Stomach (tissue), 4 donors: ENCODE measurements at regions not wholly inside any gene's neighbourhood (a gene's known extent, or its start where the extent isn't known, plus 50 kb on each side); places are given as distances from the start of the nearest gene placed in this dataset.

Experiments
- POLR2A ChIP-seq, 4 donors: fragments of 450-650 bp; IDR thresholded peaks; one replicate each; pipeline ENCODE4 v1.6.1; 2016; ENCODE audit warnings: antibody characterized with exemption in 4 of 4, control low read depth in 2 of 4, mild to moderate bottlenecking in 1 of 4, moderate library complexity in 1 of 4
- TF ChIP-seq, protein P1 (sequence below), 7 experiments: fragments of 450-650 bp in 4 of 7; fragments of 200-600 bp in 3 of 7; sonication (generic) in 3 of 7; IDR thresholded peaks; one replicate each; pipeline ENCODE4 v1.5.1; 2016 to 2019; ENCODE audit warnings: antibody characterized with exemption in 7 of 7, control low read depth in 2 of 7, mild to moderate bottlenecking in 1 of 7

DNA sequence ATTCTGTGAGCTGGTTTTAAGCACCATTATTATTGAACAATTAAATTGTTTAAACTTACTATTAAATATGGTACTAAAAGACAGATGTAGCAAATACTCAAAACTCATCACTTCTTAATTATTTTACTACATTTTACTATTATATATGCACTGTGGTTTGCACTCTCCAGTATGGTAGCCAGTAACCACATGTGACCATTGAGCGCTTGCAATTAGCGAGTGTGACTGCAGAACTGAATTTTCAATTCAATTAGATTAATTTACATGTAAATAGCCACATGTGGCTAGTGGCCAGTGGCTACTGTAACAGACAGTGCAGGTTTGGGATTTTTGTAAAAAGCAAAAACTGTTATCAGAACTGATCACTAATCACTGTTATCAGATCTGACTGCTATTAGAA, 208.2 kb upstream of the SOX21 start:
- TF ChIP-seq, protein P1, sequence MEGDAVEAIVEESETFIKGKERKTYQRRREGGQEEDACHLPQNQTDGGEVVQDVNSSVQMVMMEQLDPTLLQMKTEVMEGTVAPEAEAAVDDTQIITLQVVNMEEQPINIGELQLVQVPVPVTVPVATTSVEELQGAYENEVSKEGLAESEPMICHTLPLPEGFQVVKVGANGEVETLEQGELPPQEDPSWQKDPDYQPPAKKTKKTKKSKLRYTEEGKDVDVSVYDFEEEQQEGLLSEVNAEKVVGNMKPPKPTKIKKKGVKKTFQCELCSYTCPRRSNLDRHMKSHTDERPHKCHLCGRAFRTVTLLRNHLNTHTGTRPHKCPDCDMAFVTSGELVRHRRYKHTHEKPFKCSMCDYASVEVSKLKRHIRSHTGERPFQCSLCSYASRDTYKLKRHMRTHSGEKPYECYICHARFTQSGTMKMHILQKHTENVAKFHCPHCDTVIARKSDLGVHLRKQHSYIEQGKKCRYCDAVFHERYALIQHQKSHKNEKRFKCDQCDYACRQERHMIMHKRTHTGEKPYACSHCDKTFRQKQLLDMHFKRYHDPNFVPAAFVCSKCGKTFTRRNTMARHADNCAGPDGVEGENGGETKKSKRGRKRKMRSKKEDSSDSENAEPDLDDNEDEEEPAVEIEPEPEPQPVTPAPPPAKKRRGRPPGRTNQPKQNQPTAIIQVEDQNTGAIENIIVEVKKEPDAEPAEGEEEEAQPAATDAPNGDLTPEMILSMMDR (IDR thresholded peaks at IDR 0.05): no peak
- no peak for TF ChIP-seq POLR2A (IDR thresholded peaks at IDR 0.05)
